HG02763 (cell line): ENCODE measurements at regions not wholly inside any gene's neighbourhood (a gene's known extent, or its start where the extent isn't known, plus 50 kb on each side); places are given as distances from the start of the nearest gene placed in this dataset.

Source experiments
- ATAC-seq: cut with Tn5 transposase; IDR thresholded peaks from one replicate; pipeline ENCODE4 v1.9.1; 2021; ENCODE audit warnings: mild to moderate bottlenecking, moderate library complexity; ENCODE audit not compliant: unreplicated experiment

GRCh38 chr14:51507511-51507905 lies 144.2 kb upstream of the FRMD6 start:
- ATAC-seq, result no peak

- no peak for ATAC-seq
These were observed 143.7 kb upstream of the FRMD6 start for GRCh38 chr14:51507906-51508511.

GRCh38 chr14:51511265-51511664 lies 140.4 kb upstream of the FRMD6 start:
- no peak for ATAC-seq

- ATAC-seq, result no peak
These were observed 139.4 kb upstream of the FRMD6 start for GRCh38 chr14:51512316-51512715.

- ATAC-seq, result no peak
These were observed 138.4 kb upstream of the FRMD6 start for GRCh38 chr14:51513281-51513680.

- no peak for ATAC-seq
These were observed 137.8 kb upstream of the FRMD6 start for GRCh38 chr14:51513933-51514332.

GRCh38 chr14:51515611-51516010 lies 136.1 kb upstream of the FRMD6 start:
- ATAC-seq, result no peak

- no peak for ATAC-seq
These were observed 134.9 kb upstream of the FRMD6 start for GRCh38 chr14:51516706-51517395.

GRCh38 chr14:51518280-51518679 lies 133.4 kb upstream of the FRMD6 start:
- ATAC-seq, result no peak

GRCh38 chr14:51518711-51519110 lies 133.0 kb upstream of the FRMD6 start:
- no peak for ATAC-seq

- no peak for ATAC-seq
These were observed 131.6 kb upstream of the FRMD6 start for GRCh38 chr14:51520087-51520486.

- no peak for ATAC-seq
These were observed 129.9 kb upstream of the FRMD6 start for GRCh38 chr14:51521764-51522163.

- no peak for ATAC-seq
These were observed 128.5 kb upstream of the FRMD6 start for GRCh38 chr14:51523243-51523642.

- ATAC-seq, result no peak
These were observed 126.0 kb upstream of the FRMD6 start for GRCh38 chr14:51525739-51526138.

GRCh38 chr14:51527073-51527472 lies 124.6 kb upstream of the FRMD6 start:
- no peak for ATAC-seq

- ATAC-seq, result no peak
These were observed 122.0 kb upstream of the FRMD6 start for GRCh38 chr14:51529736-51530135.

GRCh38 chr14:51533160-51533559 lies 118.5 kb upstream of the FRMD6 start:
- no peak for ATAC-seq

GRCh38 chr14:51533872-51534553 lies 117.7 kb upstream of the FRMD6 start:
- ATAC-seq, result no peak

- ATAC-seq, result no peak
These were observed 117.1 kb upstream of the FRMD6 start for GRCh38 chr14:51534610-51535011.

GRCh38 chr14:51535443-51536044 lies 116.2 kb upstream of the FRMD6 start:
- no peak for ATAC-seq

GRCh38 chr14:51538973-51539372 lies 112.7 kb upstream of the FRMD6 start:
- no peak for ATAC-seq

GRCh38 chr14:51539571-51540037 lies 112.1 kb upstream of the FRMD6 start:
- no peak for ATAC-seq
